ENCODE measurements at regions not wholly inside any gene's neighbourhood (a gene's known extent, or its start where the extent isn't known, plus 50 kb on each side); places are given as distances from the start of the nearest gene placed in this dataset.

DNA sequence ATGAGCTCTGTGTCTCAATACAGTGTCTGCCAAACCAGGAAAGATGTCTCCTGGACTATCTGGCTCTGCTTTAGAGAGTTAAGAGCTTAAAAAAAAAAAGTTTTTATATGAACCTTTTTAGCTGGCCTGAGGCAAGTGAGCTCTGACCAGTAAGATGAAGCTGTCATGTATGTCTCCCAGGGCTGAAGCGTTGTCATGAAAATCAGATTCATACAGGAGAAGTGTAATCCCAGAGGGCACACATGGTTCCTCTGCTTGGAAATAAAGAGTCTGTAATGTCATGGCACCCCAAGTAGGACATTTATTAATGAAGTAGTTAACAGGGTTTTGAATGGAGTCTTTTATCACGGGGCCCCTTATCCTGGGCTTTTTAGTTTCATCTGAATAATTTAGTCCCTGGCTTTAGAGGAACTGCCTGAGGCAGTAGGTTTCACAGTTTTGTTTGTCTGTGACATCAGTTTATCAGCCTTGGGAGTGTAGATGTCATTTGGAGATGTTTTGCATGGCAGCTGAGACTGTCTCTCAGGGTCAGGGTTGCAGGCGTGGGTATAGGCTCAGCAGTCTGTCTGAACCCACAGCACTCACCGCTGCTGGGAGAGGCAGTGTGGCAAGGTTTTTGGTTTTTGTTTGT is 223.3 kb downstream of the DIRAS2 start (continued):
- TF ChIP-seq, protein P1, sequence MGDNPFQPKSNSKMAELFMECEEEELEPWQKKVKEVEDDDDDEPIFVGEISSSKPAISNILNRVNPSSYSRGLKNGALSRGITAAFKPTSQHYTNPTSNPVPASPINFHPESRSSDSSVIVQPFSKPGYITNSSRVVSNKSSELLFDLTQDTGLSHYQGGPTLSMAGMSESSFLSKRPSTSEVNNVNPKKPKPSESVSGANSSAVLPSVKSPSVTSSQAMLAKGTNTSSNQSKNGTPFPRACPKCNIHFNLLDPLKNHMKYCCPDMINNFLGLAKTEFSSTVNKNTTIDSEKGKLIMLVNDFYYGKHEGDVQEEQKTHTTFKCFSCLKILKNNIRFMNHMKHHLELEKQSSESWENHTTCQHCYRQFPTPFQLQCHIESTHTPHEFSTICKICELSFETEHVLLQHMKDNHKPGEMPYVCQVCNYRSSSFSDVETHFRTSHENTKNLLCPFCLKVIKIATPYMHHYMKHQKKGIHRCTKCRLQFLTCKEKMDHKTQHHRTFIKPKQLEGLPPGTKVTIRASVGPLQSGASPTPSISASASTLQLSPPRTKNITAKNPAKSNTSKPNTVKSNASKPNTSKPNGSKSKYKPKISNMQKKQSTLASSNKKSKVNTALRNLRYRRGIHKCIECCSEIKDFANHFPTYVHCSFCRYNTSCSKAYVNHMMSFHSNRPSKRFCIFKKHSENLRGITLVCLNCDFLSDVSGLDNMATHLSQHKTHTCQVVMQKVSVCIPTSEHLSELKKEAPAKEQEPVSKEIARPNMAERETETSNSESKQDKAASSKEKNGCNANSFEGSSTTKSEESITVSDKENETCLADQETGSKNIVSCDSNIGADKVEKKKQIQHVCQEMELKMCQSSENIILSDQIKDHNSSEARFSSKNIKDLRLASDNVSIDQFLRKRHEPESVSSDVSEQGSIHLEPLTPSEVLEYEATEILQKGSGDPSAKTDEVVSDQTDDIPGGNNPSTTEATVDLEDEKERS (tag by site-specific recombination; IDR thresholded peaks at IDR 0.05), result no peak
- TF ChIP-seq, protein P2, sequence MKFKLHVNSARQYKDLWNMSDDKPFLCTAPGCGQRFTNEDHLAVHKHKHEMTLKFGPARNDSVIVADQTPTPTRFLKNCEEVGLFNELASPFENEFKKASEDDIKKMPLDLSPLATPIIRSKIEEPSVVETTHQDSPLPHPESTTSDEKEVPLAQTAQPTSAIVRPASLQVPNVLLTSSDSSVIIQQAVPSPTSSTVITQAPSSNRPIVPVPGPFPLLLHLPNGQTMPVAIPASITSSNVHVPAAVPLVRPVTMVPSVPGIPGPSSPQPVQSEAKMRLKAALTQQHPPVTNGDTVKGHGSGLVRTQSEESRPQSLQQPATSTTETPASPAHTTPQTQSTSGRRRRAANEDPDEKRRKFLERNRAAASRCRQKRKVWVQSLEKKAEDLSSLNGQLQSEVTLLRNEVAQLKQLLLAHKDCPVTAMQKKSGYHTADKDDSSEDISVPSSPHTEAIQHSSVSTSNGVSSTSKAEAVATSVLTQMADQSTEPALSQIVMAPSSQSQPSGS (tag by site-specific recombination; IDR thresholded peaks at IDR 0.05; ENCODE audit: low read depth), result no peak
- TF ChIP-seq ZNF658 (tag by site-specific recombination; IDR thresholded peaks at IDR 0.05), result no peak
- TF ChIP-seq KLF1 (tag by site-specific recombination; IDR thresholded peaks at IDR 0.05), result no peak
- TF ChIP-seq ZFP3 (tag by site-specific recombination; IDR thresholded peaks at IDR 0.05; ENCODE audit: low read depth), result no peak
- TF ChIP-seq, protein P3, sequence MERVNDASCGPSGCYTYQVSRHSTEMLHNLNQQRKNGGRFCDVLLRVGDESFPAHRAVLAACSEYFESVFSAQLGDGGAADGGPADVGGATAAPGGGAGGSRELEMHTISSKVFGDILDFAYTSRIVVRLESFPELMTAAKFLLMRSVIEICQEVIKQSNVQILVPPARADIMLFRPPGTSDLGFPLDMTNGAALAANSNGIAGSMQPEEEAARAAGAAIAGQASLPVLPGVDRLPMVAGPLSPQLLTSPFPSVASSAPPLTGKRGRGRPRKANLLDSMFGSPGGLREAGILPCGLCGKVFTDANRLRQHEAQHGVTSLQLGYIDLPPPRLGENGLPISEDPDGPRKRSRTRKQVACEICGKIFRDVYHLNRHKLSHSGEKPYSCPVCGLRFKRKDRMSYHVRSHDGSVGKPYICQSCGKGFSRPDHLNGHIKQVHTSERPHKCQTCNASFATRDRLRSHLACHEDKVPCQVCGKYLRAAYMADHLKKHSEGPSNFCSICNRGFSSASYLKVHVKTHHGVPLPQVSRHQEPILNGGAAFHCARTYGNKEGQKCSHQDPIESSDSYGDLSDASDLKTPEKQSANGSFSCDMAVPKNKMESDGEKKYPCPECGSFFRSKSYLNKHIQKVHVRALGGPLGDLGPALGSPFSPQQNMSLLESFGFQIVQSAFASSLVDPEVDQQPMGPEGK (tag by site-specific recombination; IDR thresholded peaks at IDR 0.05), result no peak
- no peak for TF ChIP-seq ZBTB17 (tag by site-specific recombination; IDR thresholded peaks at IDR 0.05)
- TF ChIP-seq EGR2 (tag by site-specific recombination; IDR thresholded peaks at IDR 0.05; ENCODE audit: low read depth), result no peak
- TF ChIP-seq ZNF266 (tag by site-specific recombination; IDR thresholded peaks at IDR 0.05; ENCODE audit: low read depth), result no peak

DNA sequence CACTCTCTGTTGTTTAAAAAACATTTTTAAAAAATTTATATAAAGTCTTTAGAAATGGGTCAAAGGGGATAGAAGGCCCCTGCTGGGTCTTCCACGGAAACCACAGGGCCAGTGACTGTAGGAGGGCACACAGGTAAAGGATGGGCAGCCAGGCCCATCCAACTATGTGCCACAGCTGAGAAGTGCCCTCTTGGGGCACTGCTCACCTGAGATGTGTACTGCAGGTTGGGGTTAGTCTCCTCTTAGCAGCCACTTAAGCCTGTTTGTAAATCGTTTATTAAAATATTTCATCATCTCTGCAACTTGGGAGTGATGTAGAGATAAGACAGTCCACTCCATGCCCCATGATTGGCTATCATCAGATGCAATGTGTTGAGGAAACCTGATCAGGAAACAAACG is 222.4 kb downstream of the DIRAS2 start:
- CTCF ChIA-PET, result interaction anchor here (0.7 kb wide), 1 partner anchor 171 kb away, joined by 3 read pairs; no protein-coding TSS in a partner anchor
- no peak for TF ChIP-seq ZNF530 (tag by site-specific recombination; IDR thresholded peaks at IDR 0.05; ENCODE audit: low read depth)
- no peak for TF ChIP-seq ZNF37A (tag by site-specific recombination; IDR thresholded peaks at IDR 0.05)
- TF ChIP-seq SETDB1 (IDR thresholded peaks at IDR 0.05; ENCODE audit: insufficient read length, low read length), result no peak
- TF ChIP-seq ZNF416 (tag by site-specific recombination; IDR thresholded peaks at IDR 0.05), result no peak
- TF ChIP-seq, protein P4, sequence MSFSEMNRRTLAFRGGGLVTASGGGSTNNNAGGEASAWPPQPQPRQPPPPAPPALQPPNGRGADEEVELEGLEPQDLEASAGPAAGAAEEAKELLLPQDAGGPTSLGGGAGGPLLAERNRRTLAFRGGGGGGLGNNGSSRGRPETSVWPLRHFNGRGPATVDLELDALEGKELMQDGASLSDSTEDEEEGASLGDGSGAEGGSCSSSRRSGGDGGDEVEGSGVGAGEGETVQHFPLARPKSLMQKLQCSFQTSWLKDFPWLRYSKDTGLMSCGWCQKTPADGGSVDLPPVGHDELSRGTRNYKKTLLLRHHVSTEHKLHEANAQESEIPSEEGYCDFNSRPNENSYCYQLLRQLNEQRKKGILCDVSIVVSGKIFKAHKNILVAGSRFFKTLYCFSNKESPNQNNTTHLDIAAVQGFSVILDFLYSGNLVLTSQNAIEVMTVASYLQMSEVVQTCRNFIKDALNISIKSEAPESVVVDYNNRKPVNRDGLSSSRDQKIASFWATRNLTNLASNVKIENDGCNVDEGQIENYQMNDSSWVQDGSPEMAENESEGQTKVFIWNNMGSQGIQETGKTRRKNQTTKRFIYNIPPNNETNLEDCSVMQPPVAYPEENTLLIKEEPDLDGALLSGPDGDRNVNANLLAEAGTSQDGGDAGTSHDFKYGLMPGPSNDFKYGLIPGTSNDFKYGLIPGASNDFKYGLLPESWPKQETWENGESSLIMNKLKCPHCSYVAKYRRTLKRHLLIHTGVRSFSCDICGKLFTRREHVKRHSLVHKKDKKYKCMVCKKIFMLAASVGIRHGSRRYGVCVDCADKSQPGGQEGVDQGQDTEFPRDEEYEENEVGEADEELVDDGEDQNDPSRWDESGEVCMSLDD (tag by site-specific recombination; IDR thresholded peaks at IDR 0.05), result no peak
- no peak for TF ChIP-seq EGR2 (tag by site-specific recombination; IDR thresholded peaks at IDR 0.05; ENCODE audit: low read depth)
- TF ChIP-seq KLF1 (tag by site-specific recombination; IDR thresholded peaks at IDR 0.05), result no peak
- TF ChIP-seq ZNF501 (tag by site-specific recombination; IDR thresholded peaks at IDR 0.05), result no peak
- TF ChIP-seq ZNF221 (tag by site-specific recombination; IDR thresholded peaks at IDR 0.05; ENCODE audit: borderline replicate concordance), result no peak
- no peak for TF ChIP-seq RBAK (tag by site-specific recombination; IDR thresholded peaks at IDR 0.05)
- no peak for TF ChIP-seq ZNF561 (tag by site-specific recombination; IDR thresholded peaks at IDR 0.05; ENCODE audit: borderline replicate concordance)
- TF ChIP-seq KLF10 (tag by site-specific recombination; IDR thresholded peaks at IDR 0.05), result no peak
- TF ChIP-seq, protein P5, sequence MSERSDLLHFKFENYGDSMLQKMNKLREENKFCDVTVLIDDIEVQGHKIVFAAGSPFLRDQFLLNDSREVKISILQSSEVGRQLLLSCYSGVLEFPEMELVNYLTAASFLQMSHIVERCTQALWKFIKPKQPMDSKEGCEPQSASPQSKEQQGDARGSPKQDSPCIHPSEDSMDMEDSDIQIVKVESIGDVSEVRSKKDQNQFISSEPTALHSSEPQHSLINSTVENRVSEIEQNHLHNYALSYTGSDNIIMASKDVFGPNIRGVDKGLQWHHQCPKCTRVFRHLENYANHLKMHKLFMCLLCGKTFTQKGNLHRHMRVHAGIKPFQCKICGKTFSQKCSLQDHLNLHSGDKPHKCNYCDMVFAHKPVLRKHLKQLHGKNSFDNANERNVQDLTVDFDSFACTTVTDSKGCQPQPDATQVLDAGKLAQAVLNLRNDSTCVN (tag by site-specific recombination; optimal IDR thresholded peaks at IDR 0.05), result no peak
- TF ChIP-seq ZNF157 (tag by site-specific recombination; IDR thresholded peaks at IDR 0.05), result no peak
- TF ChIP-seq, protein P6, sequence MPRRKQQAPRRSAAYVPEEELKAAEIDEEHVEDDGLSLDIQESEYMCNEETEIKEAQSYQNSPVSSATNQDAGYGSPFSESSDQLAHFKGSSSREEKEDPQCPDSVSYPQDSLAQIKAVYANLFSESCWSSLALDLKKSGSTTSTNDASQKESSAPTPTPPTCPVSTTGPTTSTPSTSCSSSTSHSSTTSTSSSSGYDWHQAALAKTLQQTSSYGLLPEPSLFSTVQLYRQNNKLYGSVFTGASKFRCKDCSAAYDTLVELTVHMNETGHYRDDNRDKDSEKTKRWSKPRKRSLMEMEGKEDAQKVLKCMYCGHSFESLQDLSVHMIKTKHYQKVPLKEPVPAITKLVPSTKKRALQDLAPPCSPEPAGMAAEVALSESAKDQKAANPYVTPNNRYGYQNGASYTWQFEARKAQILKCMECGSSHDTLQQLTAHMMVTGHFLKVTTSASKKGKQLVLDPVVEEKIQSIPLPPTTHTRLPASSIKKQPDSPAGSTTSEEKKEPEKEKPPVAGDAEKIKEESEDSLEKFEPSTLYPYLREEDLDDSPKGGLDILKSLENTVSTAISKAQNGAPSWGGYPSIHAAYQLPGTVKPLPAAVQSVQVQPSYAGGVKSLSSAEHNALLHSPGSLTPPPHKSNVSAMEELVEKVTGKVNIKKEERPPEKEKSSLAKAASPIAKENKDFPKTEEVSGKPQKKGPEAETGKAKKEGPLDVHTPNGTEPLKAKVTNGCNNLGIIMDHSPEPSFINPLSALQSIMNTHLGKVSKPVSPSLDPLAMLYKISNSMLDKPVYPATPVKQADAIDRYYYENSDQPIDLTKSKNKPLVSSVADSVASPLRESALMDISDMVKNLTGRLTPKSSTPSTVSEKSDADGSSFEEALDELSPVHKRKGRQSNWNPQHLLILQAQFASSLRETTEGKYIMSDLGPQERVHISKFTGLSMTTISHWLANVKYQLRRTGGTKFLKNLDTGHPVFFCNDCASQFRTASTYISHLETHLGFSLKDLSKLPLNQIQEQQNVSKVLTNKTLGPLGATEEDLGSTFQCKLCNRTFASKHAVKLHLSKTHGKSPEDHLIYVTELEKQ (tag by site-specific recombination; IDR thresholded peaks at IDR 0.05; ENCODE audit: borderline replicate concordance), result no peak

More for the DNA sequence above, 222.4 kb downstream of the DIRAS2 start:
- POLR2A ChIA-PET, result no interaction called here
- H3K9me3 ChIP-seq (ENCODE audit: control insufficient read depth, insufficient read depth, low read depth, low read length), result no peaks in the 10 kb centered on the region
- no peaks in the 10 kb centered on the region for H3K36me3 ChIP-seq (ENCODE audit: control insufficient read depth in 2 of 2, insufficient read depth in 1 of 2, low read length in 2 of 2)
- H3K4me3 ChIP-seq (ENCODE audit: low read depth, low read length), result no peak overlapping the region
- H3K4me1 ChIP-seq (ENCODE audit: control insufficient read depth, insufficient read depth, low read length), result no peaks in the 10 kb centered on the region
- H3K27ac ChIP-seq (ENCODE audit: extremely low read depth, low read depth, low read length), result no peak overlapping the region
